ENCODE measurements at regions not wholly inside any gene's neighbourhood (a gene's known extent, or its start where the extent isn't known, plus 50 kb on each side); places are given as distances from the start of the nearest gene placed in this dataset.
A peak's percentile ranks its signal among the peaks of the same experiment; 100 is the strongest.

DNA sequence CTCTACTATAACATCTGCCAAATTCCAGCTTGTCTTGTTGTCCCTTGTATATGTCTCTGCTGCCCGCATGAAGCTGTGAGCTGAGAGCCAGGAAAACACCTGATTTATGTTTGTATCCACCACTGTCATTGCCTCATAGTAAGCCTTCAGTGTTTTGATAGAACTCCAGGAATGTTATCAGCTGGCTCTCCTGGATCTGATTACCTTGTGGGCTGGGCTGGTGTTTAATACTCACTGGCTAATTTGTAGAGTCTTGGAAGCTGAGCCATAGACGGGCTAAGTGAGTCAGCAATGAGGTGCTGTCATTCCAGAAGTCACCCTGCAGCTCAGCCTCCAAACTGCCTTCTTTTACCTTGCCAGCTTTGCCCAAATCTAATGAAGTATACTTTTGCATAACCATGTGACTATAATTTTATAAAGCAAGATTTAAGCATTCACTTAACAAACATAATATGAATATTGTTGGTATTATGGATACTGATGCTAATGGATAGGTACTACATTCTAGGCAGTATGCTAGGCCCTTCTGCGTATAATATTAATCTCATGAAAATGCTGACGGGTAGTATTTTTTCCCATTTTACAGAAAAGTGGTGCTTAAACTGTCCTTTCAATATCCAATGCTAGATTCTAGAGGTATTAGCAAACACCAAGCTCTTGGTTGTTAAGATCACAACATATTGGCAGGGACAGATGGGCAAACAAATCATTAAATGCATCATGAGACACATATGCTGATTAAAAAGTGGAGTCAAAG, 62.7 kb upstream of the GATA6 start:
- DNase-seq (ENCODE audit: low read depth), result peak; percentile 61
- no peak for TF ChIP-seq CTCF (IDR thresholded peaks at IDR 0.05; ENCODE audit: control insufficient read depth, extremely low read depth, insufficient read depth)
- H3K4me3 ChIP-seq (ENCODE audit: low read depth, low read length), result no peak overlapping the region

DNA sequence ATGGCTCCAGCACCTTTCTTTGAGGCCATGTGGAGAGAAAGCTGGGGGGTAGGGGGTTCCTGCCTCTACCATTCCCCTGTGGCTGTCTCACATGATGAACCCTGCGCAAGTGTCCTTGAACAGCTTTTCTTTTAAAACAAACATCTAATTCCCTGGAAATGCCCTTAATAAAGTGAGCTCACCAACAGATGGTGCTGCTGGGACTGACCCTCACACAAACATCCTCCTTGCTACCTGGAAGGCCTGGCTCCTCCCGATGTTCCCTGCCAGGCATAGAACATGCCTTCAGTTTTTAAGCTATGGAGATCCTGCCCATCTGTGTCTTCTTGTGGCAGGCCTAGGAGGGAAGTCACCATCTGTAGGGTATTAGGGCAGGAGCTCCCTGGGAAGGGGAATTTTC, 60.7 kb upstream of the GATA6 start:
- 0 out of 2 replicates have a peak, but pooled peaks have one; percentile 26 for TF ChIP-seq CTCF (IDR thresholded peaks at IDR 0.05; ENCODE audit: control insufficient read depth, extremely low read depth, insufficient read depth)
- DNase-seq (ENCODE audit: low read depth), result no peak
- H3K4me3 ChIP-seq (ENCODE audit: low read depth, low read length), result no peak overlapping the region

DNA sequence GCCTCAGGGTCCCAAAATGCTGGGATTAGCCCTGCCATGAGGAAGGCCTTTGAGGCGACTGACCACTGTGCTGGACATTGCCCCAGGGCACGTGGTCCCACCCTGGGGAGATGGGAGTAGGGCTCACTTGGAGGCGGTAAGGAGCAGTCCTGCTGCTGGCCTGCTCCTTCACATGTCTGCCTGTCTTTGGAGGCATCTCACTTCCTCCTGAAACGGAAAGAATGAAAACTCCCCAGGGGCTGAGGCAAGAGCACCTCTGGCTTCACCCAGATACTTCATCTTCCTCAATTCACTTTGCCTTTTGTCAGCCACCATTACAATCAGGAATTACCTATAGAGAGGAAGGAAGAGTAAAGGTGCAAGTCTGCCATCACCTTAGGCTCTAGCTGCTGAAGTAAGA, 59.9 kb upstream of the GATA6 start:
- DNase-seq (ENCODE audit: low read depth), result no peak
- no peak for TF ChIP-seq CTCF (IDR thresholded peaks at IDR 0.05; ENCODE audit: control insufficient read depth, extremely low read depth, insufficient read depth)
- no peak overlapping the region for H3K4me3 ChIP-seq (ENCODE audit: low read depth, low read length)

DNA sequence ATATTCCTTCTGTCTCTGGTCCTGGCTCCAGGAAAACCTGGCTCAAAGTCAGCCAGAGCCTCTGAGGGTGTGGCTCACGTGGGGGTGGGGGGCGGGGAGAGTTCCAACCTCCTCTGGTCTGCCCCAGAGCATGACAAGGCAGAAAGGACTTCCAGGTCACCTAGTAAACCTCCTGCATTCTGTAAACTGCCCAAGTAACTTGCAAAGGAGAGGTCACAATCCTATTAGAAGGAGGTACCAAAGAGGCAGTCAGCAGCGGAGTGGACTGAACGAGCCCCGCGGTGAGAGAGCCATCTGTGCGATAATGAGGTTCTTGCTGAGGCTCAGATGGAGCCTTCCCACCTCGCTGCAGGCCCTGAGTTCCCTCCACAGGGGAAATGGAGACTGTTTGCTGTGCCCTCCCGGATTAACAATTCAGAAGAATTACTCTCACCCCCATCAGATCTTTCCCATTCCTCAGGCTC, 58.9 kb upstream of the GATA6 start:
- no peak for TF ChIP-seq CTCF (IDR thresholded peaks at IDR 0.05; ENCODE audit: control insufficient read depth, extremely low read depth, insufficient read depth)
- DNase-seq (ENCODE audit: low read depth), result no peak
- no peak overlapping the region for H3K4me3 ChIP-seq (ENCODE audit: low read depth, low read length)

DNA sequence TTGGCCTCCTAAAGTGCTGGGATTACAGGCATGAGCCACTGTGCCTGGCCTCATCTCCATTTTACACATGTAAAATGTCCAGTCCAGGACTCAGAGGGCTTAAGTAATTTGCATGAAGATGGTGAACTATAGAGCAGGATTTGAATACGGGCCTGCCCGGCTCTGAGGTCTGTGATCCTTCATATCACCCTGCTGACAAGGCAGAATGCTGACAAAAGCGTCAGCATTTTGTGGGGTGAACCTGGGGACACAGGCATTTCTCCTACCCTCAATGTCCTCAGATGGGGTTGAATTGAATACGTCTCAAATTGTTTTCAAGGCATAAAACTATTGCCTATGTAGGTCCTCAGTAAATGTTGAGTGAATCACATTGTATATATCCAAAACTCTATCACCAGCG, 57.2 kb upstream of the GATA6 start:
- no peak for DNase-seq (ENCODE audit: low read depth)
- no peak for TF ChIP-seq CTCF (IDR thresholded peaks at IDR 0.05; ENCODE audit: control insufficient read depth, extremely low read depth, insufficient read depth)
- H3K4me3 ChIP-seq (ENCODE audit: low read depth, low read length), result no peak overlapping the region

- TF ChIP-seq CTCF (IDR thresholded peaks at IDR 0.05; ENCODE audit: control insufficient read depth, extremely low read depth, insufficient read depth), result no peak
- H3K4me3 ChIP-seq (ENCODE audit: low read depth, low read length), result no peak overlapping the region
- peak; percentile 37 for DNase-seq (ENCODE audit: low read depth)
Observed at GRCh38 chr18:22113144-22113844, 56.1 kb upstream of the GATA6 start.

Measured in LNCaP clone FGC (cell line).